OCI-LY7 (cell line): ENCODE measurements at regions not wholly inside any gene's neighbourhood (a gene's known extent, or its start where the extent isn't known, plus 50 kb on each side); places are given as distances from the start of the nearest gene placed in this dataset.

ENCODE experiments used
- CTCF ChIP-seq: fragments of 200-600 bp; sonication (generic); conservative IDR thresholded peaks from 2 replicates; pipeline ENCODE4 v1.5.1; 2014; ENCODE audit warnings: mild to moderate bottlenecking, antibody characterized with exemption, low read length, moderate library complexity, mixed read lengths
- EZH2phosphoT487 ChIP-seq: fragments of 200-600 bp; sonication (generic); IDR thresholded peaks from 2 replicates; pipeline ENCODE4 v1.6.1; 2018; ENCODE audit warnings: low read depth, borderline replicate concordance, mild to moderate bottlenecking, mixed run types, antibody characterized with exemption, low read length, moderate library complexity, mixed read lengths

- TF ChIP-seq CTCF (no peak), EZH2phosphoT487 (no peak)
Measured at GRCh38 chr12:114984634-114985061, 300.7 kb upstream of the TBX3 start.
